HG03575 (cell line): ENCODE measurements at regions not wholly inside any gene's neighbourhood (a gene's known extent, or its start where the extent isn't known, plus 50 kb on each side); places are given as distances from the start of the nearest gene placed in this dataset.
"Not testable (repeated sequence)": the region's sequence is repeated elsewhere in the genome, so short reads cannot be mapped to it uniquely, and the experiment has no call there.

Experiments used
- ATAC-seq: cut with Tn5 transposase; IDR thresholded peaks from one replicate; pipeline ENCODE4 v1.9.1; 2021; ENCODE audit not compliant: unreplicated experiment, insufficient number of reproducible peaks, low FRiP score; ENCODE audit errors: extremely low read depth

DNA sequence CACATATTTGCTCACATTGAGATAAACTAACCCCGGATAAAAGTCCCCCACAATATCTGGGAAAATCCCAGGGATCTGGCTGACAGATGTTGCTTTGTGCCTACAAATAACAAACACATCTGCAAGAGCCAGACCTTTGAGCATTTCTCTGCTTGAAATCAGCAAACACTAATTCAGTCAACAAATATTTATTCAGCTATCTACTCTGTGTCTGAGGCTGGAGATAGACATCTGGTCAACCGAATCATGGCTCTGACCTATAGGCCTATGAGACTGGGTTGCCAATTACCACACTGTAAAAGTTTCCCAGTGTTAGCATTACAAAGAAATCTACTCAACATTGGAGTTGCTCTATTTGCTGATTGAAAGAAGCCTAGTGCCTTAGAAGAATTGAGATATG is 201.1 kb upstream of the CADPS start:
- ATAC-seq: no peak

DNA sequence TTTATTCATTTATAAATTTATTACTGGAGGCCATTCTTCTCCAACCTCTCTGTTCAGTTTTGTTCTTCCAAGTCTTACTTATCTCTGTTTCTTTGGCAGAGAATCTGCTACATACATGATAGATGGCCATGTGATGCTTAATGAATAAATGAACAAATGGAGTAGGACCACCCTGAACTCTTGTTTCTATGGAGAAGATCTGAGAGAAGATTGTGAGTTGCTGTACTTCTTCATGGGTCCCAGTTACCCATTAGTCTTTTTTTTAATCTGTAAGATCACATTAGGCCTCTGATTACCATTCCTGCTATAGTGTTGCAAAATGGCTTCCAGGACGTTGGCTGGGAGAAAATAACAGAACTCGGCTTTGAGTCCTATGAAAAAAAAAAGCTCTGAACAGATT is 191.9 kb upstream of the SYNPR start:
- ATAC-seq: no peak

DNA sequence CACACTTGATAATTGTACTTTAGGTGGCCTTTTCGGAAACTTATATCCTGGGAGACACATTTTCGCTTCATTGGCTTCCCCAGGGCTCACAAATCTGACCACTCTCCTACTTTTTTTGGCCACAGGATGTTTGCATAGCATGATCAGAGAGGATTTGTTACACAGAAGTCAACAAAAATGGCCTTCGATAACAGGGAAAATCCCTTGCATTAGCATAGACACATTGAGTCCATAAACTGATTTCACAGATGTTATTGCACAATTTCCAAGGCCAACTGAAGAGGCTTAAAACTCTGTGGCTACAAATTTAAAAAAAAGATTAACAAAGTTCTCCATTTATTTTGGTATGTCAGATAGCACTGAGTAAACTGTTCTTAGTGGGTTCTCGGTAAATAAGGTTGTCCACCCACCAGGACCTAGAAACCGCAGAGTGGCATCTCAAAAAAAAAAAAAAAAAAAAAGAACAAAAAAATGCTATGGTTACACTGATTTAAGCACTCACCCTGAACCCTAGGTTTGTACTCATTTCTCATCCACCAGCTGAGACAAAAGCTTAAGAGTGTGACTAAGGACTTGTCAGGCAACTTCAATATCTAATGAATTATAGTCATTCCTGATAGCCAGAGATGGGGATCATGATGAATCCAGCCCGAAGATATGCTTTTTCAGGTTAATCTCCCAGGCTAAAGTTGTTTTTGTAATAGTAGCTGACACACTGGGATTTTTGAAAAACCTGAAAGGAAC is 188.9 kb upstream of the SYNPR start:
- ATAC-seq: no peak

DNA sequence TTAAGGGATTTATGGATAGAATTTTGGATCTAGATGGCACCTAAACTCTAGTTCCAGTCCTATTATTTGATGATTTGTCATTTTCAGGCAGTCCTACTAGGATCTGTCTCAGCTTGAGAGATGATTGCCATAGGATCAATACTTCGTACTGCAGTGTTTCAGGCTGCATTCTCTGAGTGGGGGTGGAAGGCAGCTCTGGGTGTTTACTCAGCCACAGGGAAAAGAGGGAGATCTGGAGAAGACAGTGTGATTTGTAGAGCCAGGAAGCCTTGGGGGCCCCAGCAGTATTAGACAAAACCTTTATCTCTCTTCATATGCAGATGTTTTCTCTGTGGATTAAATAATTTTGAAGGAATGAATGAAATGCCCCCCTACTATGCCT is 188.4 kb upstream of the SYNPR start:
- ATAC-seq: no peak

DNA sequence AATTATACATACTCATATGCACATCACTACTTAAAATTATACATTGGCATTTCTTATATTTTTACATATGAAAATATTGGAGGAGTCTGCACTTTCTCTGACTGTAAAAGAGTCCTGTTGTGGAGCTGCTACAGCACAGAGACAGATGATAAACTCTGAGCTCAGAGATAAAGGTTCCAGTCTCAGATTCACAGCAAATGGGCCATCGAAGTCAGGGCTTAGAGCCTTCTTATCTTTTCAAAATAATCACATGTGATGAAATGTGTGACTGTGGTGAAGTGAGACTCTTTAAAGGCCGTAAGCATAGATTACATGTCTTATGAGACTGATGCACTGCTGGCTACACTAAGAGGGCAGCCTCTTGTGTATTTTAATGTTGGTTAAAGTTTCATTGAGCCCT is 187.5 kb upstream of the SYNPR start:
- no peak for ATAC-seq

DNA sequence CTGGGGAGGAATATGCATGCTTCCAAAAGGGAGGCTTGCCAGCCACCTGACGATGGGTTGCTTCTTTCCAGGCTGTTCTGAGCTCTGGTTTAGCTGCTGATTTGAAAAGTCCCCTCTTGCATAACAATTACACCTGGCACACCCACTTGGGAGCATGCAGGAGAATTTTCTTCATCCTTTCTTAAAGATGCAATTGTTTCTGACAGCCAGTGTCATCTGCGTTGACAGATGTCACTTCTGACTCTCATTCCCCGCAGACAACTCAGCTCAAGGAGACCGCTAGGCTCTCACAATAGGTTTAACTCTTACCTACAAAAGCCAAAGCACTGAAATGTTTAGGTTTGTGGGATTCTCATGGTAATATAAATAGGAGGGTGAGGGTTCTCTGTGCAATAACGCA is 185.6 kb upstream of the SYNPR start:
- no peak for ATAC-seq

DNA sequence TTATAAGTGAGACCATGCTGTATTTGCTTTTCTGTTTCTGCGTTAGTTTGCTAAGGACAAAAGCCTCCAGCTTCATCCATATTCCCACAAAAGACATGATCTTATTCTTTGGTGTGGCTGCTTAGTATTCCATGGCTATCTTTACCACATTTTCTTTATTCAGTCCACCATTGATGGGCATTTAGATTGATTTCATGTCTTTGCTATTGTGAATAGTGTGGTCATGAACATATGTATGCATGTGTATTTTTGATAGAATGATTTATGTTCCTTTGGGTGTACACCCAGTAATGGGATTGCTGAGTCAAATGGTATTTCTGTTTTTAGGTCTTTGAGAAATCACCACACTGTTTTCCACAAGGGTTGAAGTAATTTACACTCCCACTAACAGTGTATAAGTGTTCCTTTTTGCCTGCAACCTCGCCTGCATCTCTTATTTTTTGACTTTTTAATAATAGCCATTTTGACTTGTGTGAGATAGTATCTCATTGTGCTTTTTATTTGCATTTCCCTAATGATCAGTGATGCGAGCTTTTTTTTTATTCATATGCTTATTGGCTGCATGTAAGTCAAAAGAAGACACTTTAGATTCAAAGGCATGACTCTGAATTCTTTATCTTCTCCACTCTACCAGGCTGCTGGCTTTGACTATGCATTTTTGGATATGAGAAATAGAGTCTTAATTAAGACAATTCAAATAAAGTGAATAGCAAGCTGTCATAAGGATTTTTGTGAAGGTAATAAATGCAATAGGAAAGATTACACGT is 183.3 kb upstream of the SYNPR start:
- ATAC-seq: no peak

DNA sequence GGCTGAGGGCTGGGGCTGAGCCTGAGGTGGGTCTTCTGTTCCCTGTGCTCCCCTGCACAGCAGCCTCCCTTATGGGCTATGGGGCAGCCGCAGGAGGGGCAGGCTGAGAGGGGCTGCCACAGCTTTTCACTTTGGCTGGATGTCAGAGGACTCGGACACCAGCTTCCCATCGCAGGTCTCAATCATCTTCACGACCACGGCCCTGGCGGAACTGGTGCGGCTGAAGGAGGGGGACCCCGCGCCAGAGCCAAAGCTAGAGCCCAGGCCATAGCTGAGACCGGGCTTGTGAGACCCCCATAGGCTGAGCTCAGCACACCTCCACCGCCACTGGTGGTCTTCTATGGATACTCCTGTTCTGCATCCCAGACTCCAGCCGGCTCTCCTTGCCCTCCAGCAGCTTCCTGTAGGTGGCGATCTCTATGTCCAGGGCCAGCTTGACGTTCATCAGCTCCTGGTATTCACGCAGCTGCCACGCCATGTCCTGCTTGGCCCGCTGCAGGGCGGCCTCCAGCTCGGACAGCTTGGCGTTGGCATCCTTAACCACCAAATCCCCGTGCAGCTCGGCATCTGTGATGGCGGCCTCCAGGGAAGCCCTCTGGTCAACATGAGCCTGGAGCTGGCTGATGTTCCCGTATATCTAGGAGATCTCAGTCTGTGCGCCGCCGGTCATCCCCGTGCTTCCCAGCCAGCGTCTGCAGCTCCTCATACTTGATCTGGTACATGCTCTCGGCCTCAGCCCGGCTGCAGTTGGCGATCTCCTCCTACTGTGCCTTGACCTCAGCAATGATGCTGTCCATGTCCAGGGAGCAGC is 181.7 kb upstream of the SYNPR start:
- no peak for ATAC-seq

DNA sequence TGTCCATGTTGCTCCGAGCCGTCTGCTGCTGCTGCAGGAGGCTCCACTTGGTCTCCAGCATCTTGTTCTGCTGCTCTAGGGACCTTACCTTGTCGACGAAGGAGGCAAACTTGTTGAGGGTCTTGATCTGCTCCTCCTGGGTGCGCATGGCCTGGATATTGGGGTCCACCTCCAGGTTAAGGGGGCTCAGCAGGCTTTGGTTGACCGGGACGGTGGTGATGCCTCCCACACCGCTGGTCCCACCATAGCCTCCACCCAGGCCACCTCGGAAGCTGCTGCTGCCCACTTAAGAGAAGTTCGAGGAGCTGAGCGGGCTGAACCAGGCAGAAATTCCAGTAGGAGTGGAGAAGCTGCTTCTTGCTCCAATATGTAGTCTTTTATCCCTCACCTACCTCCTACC is 180.7 kb upstream of the SYNPR start:
- no peak for ATAC-seq

DNA sequence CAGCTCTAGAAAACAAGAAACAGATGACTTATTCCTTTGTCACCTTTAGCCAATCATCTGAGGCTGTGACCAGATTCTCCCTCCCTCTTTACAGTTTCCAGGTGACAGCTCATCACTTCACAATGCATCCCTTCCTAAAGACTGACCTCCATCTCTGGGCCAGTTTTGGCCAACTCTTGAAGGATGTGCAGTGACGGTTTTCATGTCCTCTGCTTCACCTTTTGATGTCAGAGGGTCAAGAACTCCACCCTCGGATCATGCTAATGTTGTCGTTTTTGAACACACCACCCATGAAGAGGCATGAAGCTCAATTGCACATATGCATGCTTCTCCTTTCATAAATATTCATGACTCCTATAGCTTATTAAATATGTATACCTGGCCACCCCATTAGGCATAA is 161.2 kb upstream of the SYNPR start:
- no peak for ATAC-seq

DNA sequence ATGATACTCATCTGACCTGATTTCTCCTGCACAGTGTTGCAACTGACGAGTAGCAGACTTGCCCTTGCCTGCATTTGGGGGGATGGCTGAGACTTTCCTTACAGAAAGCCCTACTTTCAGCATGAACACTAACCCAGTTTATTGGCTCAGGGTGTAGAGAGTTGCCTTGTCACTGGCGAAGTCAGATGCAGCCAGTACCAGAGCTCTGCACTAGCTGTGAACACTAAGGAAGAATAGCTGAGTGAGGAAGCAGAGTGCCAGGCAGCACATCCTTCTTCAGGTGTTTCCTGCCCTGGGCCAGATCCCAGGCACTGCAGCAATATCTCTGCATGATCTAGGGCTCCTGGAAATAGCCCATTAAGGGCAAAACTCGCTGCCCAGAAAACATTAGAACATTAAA is 154.0 kb upstream of the SYNPR start:
- no peak for ATAC-seq

DNA sequence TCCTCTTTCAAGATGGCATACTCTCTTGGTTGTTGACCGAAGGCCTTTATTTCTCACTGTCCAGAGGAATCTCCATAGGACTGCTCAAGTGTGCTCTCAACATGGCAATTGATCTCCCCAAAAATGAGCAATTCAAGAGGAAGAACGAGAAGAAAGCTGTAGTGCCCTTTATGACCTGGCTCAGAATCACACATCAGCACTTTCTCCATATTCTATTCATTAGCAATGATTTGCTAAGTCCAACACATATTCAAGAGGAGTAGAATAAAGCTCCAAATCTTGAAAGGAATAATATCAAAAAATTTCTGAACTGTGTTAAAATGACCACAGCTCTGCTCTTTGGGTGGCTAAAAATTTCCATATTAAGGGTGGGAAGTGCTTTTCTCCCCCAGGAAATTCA is 151.6 kb upstream of the SYNPR start:
- no peak for ATAC-seq

DNA sequence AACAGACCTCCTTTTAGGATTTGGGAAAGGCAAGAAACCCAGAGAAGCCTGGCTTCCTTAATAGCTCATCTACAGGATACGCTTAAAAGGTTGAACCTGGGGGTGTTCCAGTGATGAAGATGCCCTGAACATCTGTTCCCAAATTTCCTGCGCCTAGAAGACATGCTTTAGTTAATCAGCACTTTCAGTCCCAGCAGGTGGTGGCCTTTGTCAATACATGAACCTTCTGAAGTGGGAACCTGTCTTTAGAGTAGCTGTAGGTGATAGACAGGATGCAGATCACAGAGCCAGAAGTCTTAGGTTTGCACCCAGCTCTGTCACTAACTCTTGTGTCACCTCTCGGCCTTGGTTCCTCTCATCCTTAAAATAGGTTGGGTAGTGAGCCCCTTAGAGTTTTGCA is 149.7 kb upstream of the SYNPR start:
- no peak for ATAC-seq

DNA sequence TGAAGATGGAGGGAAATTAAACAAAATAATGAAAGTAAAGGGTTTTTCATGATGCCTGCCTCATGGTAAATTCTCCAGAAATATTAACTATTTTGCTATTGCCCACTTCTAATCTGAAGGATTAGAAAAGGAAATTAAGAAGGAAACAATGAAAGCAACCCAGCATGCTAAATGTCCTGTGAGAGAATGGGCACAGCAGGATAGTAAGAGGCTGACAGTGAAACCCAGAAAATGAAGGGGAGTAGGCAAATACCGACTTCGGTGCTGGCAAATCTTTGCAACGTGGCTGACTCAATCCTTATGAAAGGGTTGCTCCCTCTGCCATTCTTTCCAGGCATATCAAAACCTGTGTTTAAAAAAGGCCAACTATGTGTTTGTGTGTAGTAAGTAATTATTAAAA is 147.5 kb upstream of the SYNPR start:
- ATAC-seq: no peak

DNA sequence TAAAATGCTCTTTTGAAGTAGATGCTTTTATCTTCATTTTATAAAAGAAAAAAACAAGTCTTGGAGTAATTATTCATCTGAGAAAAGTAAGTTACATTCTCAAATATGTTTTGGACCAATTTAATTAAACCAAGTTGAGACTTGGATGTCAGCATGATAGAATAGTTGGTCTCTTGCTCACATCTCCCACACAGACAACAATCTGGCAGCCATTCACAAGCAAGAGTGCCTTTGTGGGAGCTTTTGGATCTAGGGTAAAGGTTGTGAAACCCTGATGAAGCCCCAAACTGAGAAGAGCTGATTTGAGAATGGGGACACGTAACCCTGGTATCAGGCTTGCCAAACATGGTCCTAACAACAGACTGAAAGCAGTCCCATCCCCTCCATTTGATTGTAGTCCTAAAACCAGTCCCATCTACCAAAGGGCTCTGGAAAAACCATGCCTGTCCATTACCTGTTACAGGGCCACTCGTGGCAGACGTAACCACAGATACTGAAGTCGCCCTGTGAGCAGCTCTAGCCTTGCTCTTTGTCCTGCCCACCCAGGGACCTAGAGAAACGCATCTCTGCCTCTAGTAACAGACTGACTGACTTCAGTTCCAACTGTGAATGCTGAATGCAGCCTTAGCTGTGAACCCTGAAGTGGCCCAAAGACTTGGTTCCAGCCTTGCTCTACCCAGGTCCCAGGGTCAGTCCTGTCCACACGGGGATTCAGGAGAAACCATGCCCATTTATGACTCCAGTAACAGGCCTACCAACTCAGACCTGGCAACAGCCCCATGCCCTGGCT is 145.5 kb upstream of the SYNPR start:
- ATAC-seq: no peak

DNA sequence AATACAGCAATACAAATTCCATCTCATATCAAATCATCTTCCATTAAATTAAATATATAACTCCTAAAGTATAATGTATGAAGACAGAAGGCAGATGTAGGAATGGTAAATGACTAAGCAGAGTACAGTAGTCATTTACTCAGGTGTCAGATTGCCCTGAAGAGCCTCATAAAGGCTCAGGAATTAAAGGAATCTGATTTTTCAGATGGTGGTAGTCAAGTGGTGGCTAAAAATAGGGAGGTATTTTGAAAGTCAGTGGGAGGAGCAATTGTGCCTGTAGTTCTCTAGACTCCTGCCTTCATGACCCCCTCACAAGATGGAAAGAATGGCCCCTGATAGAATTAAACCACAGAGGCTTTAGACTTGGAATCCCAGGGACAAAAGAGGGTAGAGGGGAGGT is 142.7 kb upstream of the SYNPR start:
- ATAC-seq: no peak

DNA sequence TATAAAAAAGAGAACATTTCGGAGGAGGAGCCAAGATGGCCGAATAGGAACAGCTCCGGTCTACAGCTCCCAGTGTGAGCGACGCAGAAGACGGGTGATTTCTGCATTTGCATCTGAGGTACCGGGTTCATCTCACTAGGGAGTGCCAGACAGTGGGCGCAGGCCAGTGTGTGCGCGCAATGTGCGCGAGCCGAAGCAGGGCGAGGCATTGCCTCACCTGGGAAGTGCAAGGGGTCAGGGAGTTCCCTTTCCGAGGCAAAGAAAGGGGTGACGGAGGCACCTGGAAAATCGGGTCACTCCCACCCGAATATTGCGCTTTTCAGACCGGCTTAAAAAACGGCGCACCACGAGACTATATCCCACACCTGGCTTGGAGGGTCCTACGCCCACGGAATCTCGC is 141.9 kb upstream of the SYNPR start:
- not testable (repeated sequence) for ATAC-seq

DNA sequence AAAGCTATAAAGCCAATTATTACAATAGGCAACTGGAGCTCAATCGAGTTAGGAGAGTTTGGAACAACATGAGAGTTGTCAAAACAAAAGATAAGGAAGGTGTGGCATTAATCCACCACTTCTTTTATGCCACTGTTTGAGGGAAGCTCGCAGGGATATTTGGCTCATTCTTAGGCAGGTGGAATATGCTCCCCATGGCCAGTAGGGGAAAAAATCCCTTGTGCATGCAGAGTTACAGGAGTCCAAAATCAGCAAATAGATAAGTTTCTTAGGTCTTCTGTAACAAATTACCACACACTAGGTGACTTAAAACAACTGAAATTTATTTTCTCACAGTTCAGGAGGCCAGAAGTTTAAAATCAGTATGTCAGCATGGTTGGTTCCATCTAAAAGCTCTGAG is 135.4 kb upstream of the SYNPR start:
- ATAC-seq: no peak

DNA sequence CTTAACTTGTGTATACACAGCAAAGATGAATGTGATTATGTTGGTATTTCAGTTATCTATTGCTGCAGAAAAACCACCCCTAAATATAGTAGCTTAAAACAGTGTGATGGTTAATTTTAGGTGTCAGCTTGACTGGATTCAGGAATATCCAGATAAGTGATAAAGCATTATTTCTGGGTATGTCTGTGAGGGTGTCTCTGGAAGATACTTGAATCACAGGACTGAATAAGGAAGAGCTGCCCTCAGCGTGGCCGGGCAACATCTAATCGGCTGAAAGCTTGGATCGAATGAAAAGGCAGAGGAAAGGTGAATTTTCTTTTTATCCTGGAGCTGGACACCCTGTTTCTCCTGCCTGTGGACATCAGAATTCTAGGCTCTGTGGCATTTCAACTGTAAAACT is 132.0 kb upstream of the SYNPR start:
- no peak for ATAC-seq
